SU-DHL-6 (cell line): ENCODE measurements at regions not wholly inside any gene's neighbourhood (a gene's known extent, or its start where the extent isn't known, plus 50 kb on each side); places are given as distances from the start of the nearest gene placed in this dataset.

ENCODE experiments used
- H2AFZ ChIP-seq: fragments of 200-600 bp; sonication (generic); 2 replicates; pipeline ENCODE4 v1.6.1; 2014; ENCODE audit warnings: low read depth, mild to moderate bottlenecking, moderate library complexity, mixed read lengths, antibody characterized with exemption, low read length; ENCODE audit not compliant: severe bottlenecking
- H3F3A ChIP-seq: fragments of 200-600 bp; shearing (Covaris generic); 2 replicates; pipeline ENCODE4 v1.6.0; 2016; ENCODE audit warnings: antibody characterized with exemption, mild to moderate bottlenecking; ENCODE audit not compliant: insufficient read depth
- H3K27ac ChIP-seq: fragments of 200-600 bp; sonication (generic); 2 replicates; pipeline ENCODE4 v1.5.1; 2016; ENCODE audit warnings: low read depth, mild to moderate bottlenecking, low read length, moderate library complexity, mixed read lengths
- H3K27me3 ChIP-seq: fragments of 200-600 bp; sonication (generic), shearing (Covaris generic); 2 replicates; pipeline ENCODE4 v1.6.0; 2014; ENCODE audit warnings: mild to moderate bottlenecking, low read length
- H3K36me3 ChIP-seq: fragments of 200-600 bp; sonication (generic); 2 replicates; pipeline ENCODE4 v1.6.1; 2014; ENCODE audit warnings: mild to moderate bottlenecking, low read length, mixed read lengths
- H3K4me2 ChIP-seq: fragments of 300-600, 200-600 bp; shearing (Covaris generic), sonication (generic); 2 replicates; pipeline ENCODE4 v1.6.0; 2014; ENCODE audit warnings: low read length, low read depth, mild to moderate bottlenecking; ENCODE audit not compliant: poor library complexity, severe bottlenecking
- H3K4me3 ChIP-seq: fragments of 200-600 bp; sonication (generic); 2 replicates; pipeline ENCODE4 v1.5.1; 2014; ENCODE audit warnings: antibody characterized with exemption, low read length, mild to moderate bottlenecking, mixed read lengths; ENCODE audit not compliant: insufficient read depth, poor library complexity, severe bottlenecking
- H3K79me2 ChIP-seq: fragments of 200-600 bp; sonication (generic); 2 replicates; pipeline ENCODE4 v1.6.1; 2014; ENCODE audit warnings: mild to moderate bottlenecking, low read length, moderate library complexity; ENCODE audit not compliant: insufficient read depth
- H3K9ac ChIP-seq: fragments of 200-600 bp; sonication (generic); 2 replicates; pipeline ENCODE4 v1.7.0; 2014; ENCODE audit warnings: mild to moderate bottlenecking, low read length
- H3K9me2 ChIP-seq: fragments of 200-600 bp; sonication (generic); replicated peaks from 2 replicates; pipeline ENCODE4 v1.6.1; 2014; ENCODE audit warnings: low read length; ENCODE audit not compliant: insufficient read depth
- H3K9me3 ChIP-seq: fragments of 200-600 bp; sonication (generic); 2 replicates; pipeline ENCODE4 v1.6.1; 2014; ENCODE audit warnings: low read length, mixed read lengths; ENCODE audit not compliant: insufficient read depth
- H4K20me1 ChIP-seq: fragments of 200-600 bp; sonication (generic); 2 replicates; pipeline ENCODE4 v1.6.1; 2014; ENCODE audit warnings: low read depth, mild to moderate bottlenecking, antibody characterized with exemption, low read length, moderate library complexity, mixed read lengths
- EZH2phosphoT487 ChIP-seq: fragments of 200-600 bp; sonication (generic), shearing (Covaris generic); conservative IDR thresholded peaks from 2 replicates; pipeline ENCODE4 v1.6.1; 2018; ENCODE audit warnings: mild to moderate bottlenecking, antibody characterized with exemption, low read length, moderate library complexity, mixed read lengths
- TF ChIP-seq, protein P1 (sequence below): fragments of 200-600 bp; sonication (generic); IDR thresholded peaks from one replicate; pipeline ENCODE4 v1.5.1; 2017; ENCODE audit warnings: antibody characterized with exemption, mild to moderate bottlenecking, low read length, moderate library complexity; ENCODE audit not compliant: insufficient read depth, poor library complexity, severe bottlenecking

DNA sequence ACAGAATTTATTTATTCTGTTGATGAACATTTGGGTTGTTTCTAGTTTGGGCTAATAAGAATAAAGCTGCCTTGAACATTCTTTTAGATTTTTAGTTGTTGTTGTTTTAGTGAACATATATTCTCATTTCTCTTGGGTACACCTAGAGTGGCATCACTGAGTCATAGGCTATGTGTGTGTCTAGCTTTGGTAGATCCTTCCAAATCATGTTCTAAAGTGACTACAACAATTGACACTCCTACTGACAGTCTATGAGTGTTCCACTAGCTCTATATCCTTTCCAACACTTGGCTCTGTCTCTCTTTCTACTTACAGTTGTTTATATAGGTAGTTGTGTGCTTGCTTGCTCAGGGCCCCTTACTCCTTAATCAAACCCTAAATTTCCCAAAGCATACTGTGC is 346.0 kb upstream of the NCAM1 start:
- H3K9me2 ChIP-seq, result no peaks in the 10 kb centered on the region
- no peaks in the 10 kb centered on the region for H3F3A ChIP-seq
- H3K36me3 ChIP-seq, result no peaks in the 10 kb centered on the region
- TF ChIP-seq EZH2phosphoT487, result no peak
- TF ChIP-seq, protein P1, sequence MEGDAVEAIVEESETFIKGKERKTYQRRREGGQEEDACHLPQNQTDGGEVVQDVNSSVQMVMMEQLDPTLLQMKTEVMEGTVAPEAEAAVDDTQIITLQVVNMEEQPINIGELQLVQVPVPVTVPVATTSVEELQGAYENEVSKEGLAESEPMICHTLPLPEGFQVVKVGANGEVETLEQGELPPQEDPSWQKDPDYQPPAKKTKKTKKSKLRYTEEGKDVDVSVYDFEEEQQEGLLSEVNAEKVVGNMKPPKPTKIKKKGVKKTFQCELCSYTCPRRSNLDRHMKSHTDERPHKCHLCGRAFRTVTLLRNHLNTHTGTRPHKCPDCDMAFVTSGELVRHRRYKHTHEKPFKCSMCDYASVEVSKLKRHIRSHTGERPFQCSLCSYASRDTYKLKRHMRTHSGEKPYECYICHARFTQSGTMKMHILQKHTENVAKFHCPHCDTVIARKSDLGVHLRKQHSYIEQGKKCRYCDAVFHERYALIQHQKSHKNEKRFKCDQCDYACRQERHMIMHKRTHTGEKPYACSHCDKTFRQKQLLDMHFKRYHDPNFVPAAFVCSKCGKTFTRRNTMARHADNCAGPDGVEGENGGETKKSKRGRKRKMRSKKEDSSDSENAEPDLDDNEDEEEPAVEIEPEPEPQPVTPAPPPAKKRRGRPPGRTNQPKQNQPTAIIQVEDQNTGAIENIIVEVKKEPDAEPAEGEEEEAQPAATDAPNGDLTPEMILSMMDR, result no peak
- H3K27me3 ChIP-seq, result no peaks in the 10 kb centered on the region
- H3K27ac ChIP-seq, result no peak overlapping the region
- H2AFZ ChIP-seq, result no peak overlapping the region
- no peaks in the 10 kb centered on the region for H3K9me3 ChIP-seq
- no peak overlapping the region for H3K4me2 ChIP-seq
- no peaks in the 10 kb centered on the region for H3K79me2 ChIP-seq
- H3K4me3 ChIP-seq, result no peak overlapping the region
- no peaks in the 10 kb centered on the region for H4K20me1 ChIP-seq
- H3K9ac ChIP-seq, result no peak overlapping the region

DNA sequence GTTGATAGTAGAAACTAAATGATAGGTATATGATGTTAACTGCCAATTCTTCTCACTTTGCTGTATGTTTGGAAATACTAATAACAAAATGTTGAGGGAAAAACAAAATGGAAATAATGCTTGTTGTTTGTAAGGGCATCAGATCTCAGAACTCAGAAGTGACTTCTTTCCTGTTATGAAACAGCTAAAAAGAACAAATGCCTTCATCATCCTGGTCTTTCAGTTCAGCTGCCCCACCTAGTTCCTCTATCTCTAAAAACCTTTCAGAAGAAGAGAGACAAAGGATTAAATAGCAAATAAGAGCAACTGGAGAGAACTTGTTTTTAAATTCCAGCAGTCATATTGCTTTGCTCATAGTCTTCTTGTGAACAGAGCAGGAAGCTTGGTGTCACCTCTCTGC is 345.3 kb upstream of the NCAM1 start:
- H3K4me2 ChIP-seq, result no peak overlapping the region
- no peaks in the 10 kb centered on the region for H3K36me3 ChIP-seq
- no peak overlapping the region for H3K4me3 ChIP-seq
- no peaks in the 10 kb centered on the region for H4K20me1 ChIP-seq
- H2AFZ ChIP-seq, result no peak overlapping the region
- H3K9me3 ChIP-seq, result no peaks in the 10 kb centered on the region
- H3K27ac ChIP-seq, result no peak overlapping the region
- H3K9me2 ChIP-seq, result no peaks in the 10 kb centered on the region
- no peaks in the 10 kb centered on the region for H3F3A ChIP-seq
- no peak for TF ChIP-seq EZH2phosphoT487
- TF ChIP-seq, protein P1, result no peak
- H3K79me2 ChIP-seq, result no peaks in the 10 kb centered on the region
- H3K9ac ChIP-seq, result no peak overlapping the region
- H3K27me3 ChIP-seq, result no peaks in the 10 kb centered on the region

DNA sequence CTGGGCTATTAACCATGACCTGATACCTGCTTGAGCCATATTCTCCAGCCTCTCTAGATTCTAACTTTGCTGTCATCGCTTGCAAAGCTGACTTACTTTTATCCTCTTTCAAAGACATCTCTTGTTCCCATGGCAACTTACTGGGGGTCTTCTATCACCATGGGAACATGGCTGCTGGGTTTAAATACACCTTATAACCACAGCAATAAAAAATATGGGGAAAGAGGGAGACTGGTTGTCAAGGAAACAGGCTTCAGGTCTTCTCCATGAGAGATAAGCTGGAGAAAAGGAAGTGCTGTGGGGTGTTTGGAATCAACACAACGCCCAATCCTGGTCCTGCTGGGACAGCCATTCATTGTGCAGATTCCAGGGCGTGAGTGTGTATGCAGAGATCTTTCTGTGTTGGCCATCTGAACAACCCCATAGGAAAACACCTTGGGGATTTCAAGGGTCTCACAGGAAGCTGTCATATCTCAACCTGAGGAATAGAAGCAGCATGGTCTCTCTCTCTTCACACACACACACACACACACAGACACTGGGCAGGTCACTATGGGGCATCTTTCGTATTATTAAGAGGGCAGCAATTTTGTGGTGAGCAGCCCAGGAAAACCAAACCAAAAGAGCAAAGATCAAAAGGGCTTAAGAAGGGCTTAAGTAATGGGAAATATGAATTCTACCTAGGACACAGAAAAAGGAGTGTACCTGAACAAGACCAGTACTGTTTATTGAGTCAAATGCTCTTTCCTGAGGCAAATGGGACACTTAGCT is 344.7 kb upstream of the NCAM1 start:
- H3K9me3 ChIP-seq, result no peaks in the 10 kb centered on the region
- H3K9ac ChIP-seq, result no peak overlapping the region
- no peaks in the 10 kb centered on the region for H3K27me3 ChIP-seq
- H3K9me2 ChIP-seq, result no peaks in the 10 kb centered on the region
- H4K20me1 ChIP-seq, result no peaks in the 10 kb centered on the region
- no peak for TF ChIP-seq EZH2phosphoT487
- TF ChIP-seq, protein P1, result no peak
- no peaks in the 10 kb centered on the region for H3K36me3 ChIP-seq
- H2AFZ ChIP-seq, result no peak overlapping the region
- no peak overlapping the region for H3K4me2 ChIP-seq
- no peaks in the 10 kb centered on the region for H3K79me2 ChIP-seq
- H3F3A ChIP-seq, result no peaks in the 10 kb centered on the region
- no peak overlapping the region for H3K27ac ChIP-seq
- H3K4me3 ChIP-seq, result no peak overlapping the region
